Right atrium auricular region (tissue), 2 donors: ENCODE measurements at regions not wholly inside any gene's neighbourhood (a gene's known extent, or its start where the extent isn't known, plus 50 kb on each side); places are given as distances from the start of the nearest gene placed in this dataset.

Experiments used
- DNase-seq: peaks from one replicate; pipeline ENCODE4 v3.0.0-alpha.2; 2019; ENCODE audit warnings: low spot score
- H3K27ac ChIP-seq, 2 donors: fragments of 200-600 bp; sonication (generic); 1 replicate in 1 of 2; 2 replicates in 1 of 2; pipeline ENCODE4 v1.5.1; 2016 to 2019
- H3K27me3 ChIP-seq, 2 donors: fragments of 200-600 bp; sonication (generic); one replicate each; pipeline versions ENCODE4 v1.5.1 to v1.6.0; 2017 to 2019
- H3K36me3 ChIP-seq: fragments of 200-600 bp; sonication (generic); one replicate; pipeline ENCODE4 v1.5.1; 2016
- H3K4me1 ChIP-seq, 2 donors: fragments of 200-600 bp; sonication (generic); one replicate each; pipeline versions ENCODE4 v1.5.1 to v1.6.0; 2017 to 2019
- H3K4me3 ChIP-seq, 2 donors: fragments of 200-600 bp; sonication (generic); 1 replicate in 1 of 2; 2 replicates in 1 of 2; pipeline ENCODE4 v1.5.1; 2017 to 2019; ENCODE audit warnings: mild to moderate bottlenecking in 1 of 2, moderate library complexity in 1 of 2
- H3K9me3 ChIP-seq, 2 donors: fragments of 200-600 bp; sonication (generic); one replicate each; pipeline ENCODE4 v1.5.1; 2019
- TF ChIP-seq, protein P1 (sequence below), 2 donors: fragments of 200-600 bp; sonication (generic); IDR thresholded peaks; one replicate each; pipeline ENCODE4 v1.5.1; 2019; ENCODE audit warnings: antibody characterized with exemption in 2 of 2

DNA sequence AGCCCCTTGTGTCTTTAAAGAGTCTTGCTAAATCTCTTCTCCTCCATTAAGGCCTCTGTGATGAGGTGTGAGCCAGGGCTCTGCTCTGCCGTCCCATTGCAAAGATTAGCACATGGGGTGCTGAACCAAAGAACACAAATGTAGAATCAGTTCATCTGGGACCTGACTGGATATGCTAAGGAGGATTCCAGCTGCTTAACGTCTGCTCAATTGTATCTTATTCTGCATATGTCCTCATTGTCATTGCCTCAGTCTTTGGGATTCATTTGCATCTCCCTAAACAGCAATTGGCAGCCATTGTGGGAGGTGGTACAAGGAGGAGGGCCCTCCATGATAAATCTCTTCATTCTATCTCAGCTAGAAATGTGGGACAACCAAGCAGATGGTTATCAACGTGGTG lies 106.3 kb upstream of the ADAMTS18 start:
- no peak overlapping the region for H3K27ac ChIP-seq
- no peaks in the 10 kb centered on the region for H3K36me3 ChIP-seq
- H3K9me3 ChIP-seq = no peaks in the 10 kb centered on the region
- no peak for DNase-seq
- H3K4me3 ChIP-seq = no peak overlapping the region
- no peaks in the 10 kb centered on the region for H3K27me3 ChIP-seq
- no peaks in the 10 kb centered on the region for H3K4me1 ChIP-seq
- TF ChIP-seq, protein P1, sequence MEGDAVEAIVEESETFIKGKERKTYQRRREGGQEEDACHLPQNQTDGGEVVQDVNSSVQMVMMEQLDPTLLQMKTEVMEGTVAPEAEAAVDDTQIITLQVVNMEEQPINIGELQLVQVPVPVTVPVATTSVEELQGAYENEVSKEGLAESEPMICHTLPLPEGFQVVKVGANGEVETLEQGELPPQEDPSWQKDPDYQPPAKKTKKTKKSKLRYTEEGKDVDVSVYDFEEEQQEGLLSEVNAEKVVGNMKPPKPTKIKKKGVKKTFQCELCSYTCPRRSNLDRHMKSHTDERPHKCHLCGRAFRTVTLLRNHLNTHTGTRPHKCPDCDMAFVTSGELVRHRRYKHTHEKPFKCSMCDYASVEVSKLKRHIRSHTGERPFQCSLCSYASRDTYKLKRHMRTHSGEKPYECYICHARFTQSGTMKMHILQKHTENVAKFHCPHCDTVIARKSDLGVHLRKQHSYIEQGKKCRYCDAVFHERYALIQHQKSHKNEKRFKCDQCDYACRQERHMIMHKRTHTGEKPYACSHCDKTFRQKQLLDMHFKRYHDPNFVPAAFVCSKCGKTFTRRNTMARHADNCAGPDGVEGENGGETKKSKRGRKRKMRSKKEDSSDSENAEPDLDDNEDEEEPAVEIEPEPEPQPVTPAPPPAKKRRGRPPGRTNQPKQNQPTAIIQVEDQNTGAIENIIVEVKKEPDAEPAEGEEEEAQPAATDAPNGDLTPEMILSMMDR (IDR thresholded peaks at IDR 0.05) = no peak

DNA sequence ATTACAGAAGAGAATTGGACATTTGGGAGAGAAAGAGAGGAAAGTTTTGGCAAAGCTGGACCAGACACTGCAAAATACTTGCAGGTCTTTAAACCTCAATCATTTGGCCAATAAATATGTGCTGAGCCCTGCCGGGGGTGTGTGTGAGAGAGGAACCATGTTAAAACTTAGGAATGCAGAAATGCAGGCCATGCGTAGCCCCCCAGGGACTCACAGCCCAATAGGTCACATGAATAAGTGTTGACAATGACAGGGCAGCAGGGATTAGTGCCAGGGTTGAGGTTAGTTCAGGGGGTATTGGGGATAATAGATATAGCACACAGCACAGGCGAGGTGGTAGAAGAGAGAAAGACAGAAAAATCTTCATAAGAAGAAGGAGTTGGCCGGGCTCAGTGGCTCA lies 113.3 kb upstream of the ADAMTS18 start:
- no peaks in the 10 kb centered on the region for H3K4me1 ChIP-seq
- TF ChIP-seq, protein P1 (IDR thresholded peaks at IDR 0.05) = no peak
- H3K27ac ChIP-seq = no peak overlapping the region
- DNase-seq = no peak
- H3K36me3 ChIP-seq = no peaks in the 10 kb centered on the region
- H3K4me3 ChIP-seq = no peak overlapping the region
- no peaks in the 10 kb centered on the region for H3K27me3 ChIP-seq
- no peaks in the 10 kb centered on the region for H3K9me3 ChIP-seq

DNA sequence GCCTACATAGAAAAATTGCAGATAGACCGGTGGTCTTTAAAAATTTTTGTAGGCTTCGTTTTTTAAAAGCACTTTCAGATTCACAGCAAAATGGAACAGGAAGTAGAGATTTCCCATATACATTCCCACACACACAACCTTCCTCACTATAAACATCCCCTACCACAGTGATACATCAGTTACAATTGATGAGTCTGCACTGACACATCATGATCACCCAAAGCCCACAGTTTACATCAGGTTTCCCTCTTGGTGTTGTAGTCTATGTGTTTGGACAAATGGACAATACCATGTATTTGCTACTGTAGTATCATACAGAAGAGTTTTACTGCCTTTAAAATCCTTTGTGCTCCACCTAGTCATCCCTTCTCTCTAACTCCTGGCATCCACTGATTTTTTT lies 113.9 kb upstream of the ADAMTS18 start:
- Histone ChIP-seq H3K27me3 (no peaks in the 10 kb centered on the region), H3K9me3 (no peaks in the 10 kb centered on the region), H3K36me3 (no peaks in the 10 kb centered on the region), H3K27ac (no peak overlapping the region), H3K4me1 (no peaks in the 10 kb centered on the region), H3K4me3 (no peak overlapping the region)
- TF ChIP-seq, protein P1 (IDR thresholded peaks at IDR 0.05) = no peak
- DNase-seq = no peak

DNA sequence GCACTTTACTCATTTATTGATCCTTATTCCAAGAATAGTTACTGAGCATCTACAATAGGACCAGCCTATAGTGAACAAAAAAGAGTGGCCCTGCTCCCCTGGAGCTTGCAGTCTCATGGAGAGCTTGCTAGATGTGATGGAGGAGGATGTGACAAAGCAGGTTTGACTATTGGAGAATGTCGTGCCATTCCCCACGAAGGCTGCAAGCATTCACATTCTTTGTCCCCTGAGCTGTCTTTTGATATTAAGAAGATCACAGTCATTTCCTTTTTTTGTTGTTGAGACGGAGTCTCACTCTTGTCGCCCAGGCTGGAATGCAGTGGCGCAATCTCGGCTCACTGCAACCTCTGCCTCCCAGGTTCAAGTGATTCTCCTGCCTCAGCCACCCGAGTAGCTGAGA lies 115.0 kb upstream of the ADAMTS18 start:
- H3K27me3 ChIP-seq = no peaks in the 10 kb centered on the region
- TF ChIP-seq, protein P1 (IDR thresholded peaks at IDR 0.05) = no peak
- no peaks in the 10 kb centered on the region for H3K4me1 ChIP-seq
- H3K36me3 ChIP-seq = no peaks in the 10 kb centered on the region
- H3K27ac ChIP-seq = no peak overlapping the region
- H3K9me3 ChIP-seq = no peaks in the 10 kb centered on the region
- H3K4me3 ChIP-seq = no peak overlapping the region
- no peak for DNase-seq

DNA sequence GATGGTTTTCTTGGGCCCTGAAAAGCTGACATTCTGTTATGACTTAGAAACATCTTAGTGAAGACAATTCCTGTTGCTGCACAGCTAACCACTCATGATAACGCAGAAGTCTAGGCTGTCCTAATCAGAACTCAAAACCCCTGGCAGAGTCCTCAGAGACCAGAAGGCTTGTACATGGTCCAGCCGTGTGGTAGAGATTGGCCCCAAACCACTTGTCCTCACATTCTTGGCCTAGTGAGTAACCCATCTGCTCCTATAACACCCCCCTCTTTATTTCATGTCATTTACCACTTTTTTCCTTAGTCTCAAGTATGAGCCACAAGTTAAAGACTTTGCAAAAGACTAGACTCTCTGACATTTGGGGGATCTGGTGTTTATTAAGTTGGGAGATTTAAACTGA lies 116.5 kb upstream of the ADAMTS18 start:
- Histone ChIP-seq H3K27me3 (no peaks in the 10 kb centered on the region), H3K4me1 (no peaks in the 10 kb centered on the region), H3K4me3 (no peak overlapping the region), H3K36me3 (no peaks in the 10 kb centered on the region), H3K27ac (no peak overlapping the region), H3K9me3 (no peaks in the 10 kb centered on the region)
- TF ChIP-seq, protein P1 (IDR thresholded peaks at IDR 0.05) = no peak
- no peak for DNase-seq

DNA sequence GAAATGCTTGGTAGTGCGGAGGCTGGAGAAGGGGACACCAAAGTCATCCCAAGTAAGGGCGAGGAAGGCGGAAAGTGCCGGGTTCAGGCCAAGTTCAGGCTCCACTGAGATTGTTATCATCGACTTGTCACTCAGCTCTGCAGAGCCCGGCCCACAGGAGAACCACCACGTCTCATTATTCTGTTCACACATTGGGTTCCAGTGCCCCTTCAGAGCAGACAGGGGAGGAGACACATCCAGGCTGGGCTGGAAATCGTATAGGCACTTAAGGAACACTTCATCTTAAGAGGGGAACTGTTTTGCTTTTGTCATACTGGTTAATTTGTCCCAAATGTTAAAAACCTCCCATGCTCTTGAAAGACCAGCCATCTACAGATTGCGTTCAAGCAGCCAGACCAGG lies 118.3 kb upstream of the ADAMTS18 start:
- Histone ChIP-seq H3K36me3 (no peaks in the 10 kb centered on the region), H3K4me1 (no peaks in the 10 kb centered on the region), H3K27me3 (no peaks in the 10 kb centered on the region), H3K27ac (no peak overlapping the region), H3K9me3 (no peaks in the 10 kb centered on the region), H3K4me3 (no peak overlapping the region)
- TF ChIP-seq, protein P1 (IDR thresholded peaks at IDR 0.05) = no peak
- no peak for DNase-seq
